Lower leg skin (tissue), 4 donors: ENCODE measurements at regions not wholly inside any gene's neighbourhood (a gene's known extent, or its start where the extent isn't known, plus 50 kb on each side); places are given as distances from the start of the nearest gene placed in this dataset.

Experiments used
- DNase-seq, 2 donors: peaks; one replicate each; pipeline ENCODE4 v3.0.0-alpha.2; 2019; ENCODE audit warnings: low spot score in 2 of 2
- H3K4me3 ChIP-seq: fragments of 200-600 bp; sonication (generic); 2 replicates; pipeline ENCODE4 v1.5.1; 2017; ENCODE audit warnings: mild to moderate bottlenecking, low read depth; ENCODE audit not compliant: poor library complexity, severe bottlenecking
- CTCF ChIP-seq, 3 donors: fragments of 450-650 bp; IDR thresholded peaks; one replicate each; pipeline ENCODE4 v1.5.1; 2016; ENCODE audit warnings: antibody characterized with exemption in 3 of 3, mild to moderate bottlenecking in 3 of 3, moderate library complexity in 2 of 3
- POLR2A ChIP-seq, 2 donors: fragments of 450-650 bp; IDR thresholded peaks; one replicate each; pipeline ENCODE4 v1.6.1; 2016 to 2017; ENCODE audit warnings: antibody characterized with exemption in 2 of 2, mild to moderate bottlenecking in 1 of 2, moderate library complexity in 1 of 2
- WGBS, 2 donors: methylation state at CpG; one replicate each; pipeline ENCODE4 v1.1.5; 2018; 5-methylcytosine and 5-hydroxymethylcytosine counted together
- intact Hi-C: fragments of 100-400 bp; cut with DNase I; formaldehyde crosslinking; loops from one replicate; pipeline ENCODE4 v1.15.0; 2023; ENCODE audit warnings: low total_unique reads

GRCh38 chr18:23391156-23391555 is 61.9 kb upstream of the RIOK3 start:
- H3K4me3 ChIP-seq, result no peak overlapping the region
- WGBS, 2 donors, result 88 to 89% methylated on average over 3 of the region's 3 CpGs
- intact Hi-C loops, result no loop called here
- TF ChIP-seq CTCF (IDR thresholded peaks at IDR 0.05), result no peak
- no peak for TF ChIP-seq POLR2A (IDR thresholded peaks at IDR 0.05)
- DNase-seq, result no peak

- no peak for DNase-seq
- TF ChIP-seq CTCF (IDR thresholded peaks at IDR 0.05) (no peak), POLR2A (IDR thresholded peaks at IDR 0.05) (no peak)
- H3K4me3 ChIP-seq, result no peak overlapping the region
- 68 to 72% methylated on average over 3 of the region's 3 CpGs for WGBS, 2 donors
- intact Hi-C loops, result no loop called here
These were observed 55.2 kb upstream of the RIOK3 start for GRCh38 chr18:23397907-23398306.

- 79 to 85% methylated on average over 4 of the region's 4 CpGs for WGBS, 2 donors
- intact Hi-C loops, result no loop called here
- no peak for TF ChIP-seq POLR2A (IDR thresholded peaks at IDR 0.05)
- H3K4me3 ChIP-seq, result no peak overlapping the region
- peak in 1 of 2 donors; percentile 79 for DNase-seq
These were observed 54.7 kb upstream of the RIOK3 start for GRCh38 chr18:23398401-23398800.

- no peak overlapping the region for H3K4me3 ChIP-seq
- peak in 1 of 2 donors; percentile 40 for DNase-seq
- TF ChIP-seq CTCF (IDR thresholded peaks at IDR 0.05), result no peak
- TF ChIP-seq POLR2A (IDR thresholded peaks at IDR 0.05), result no peak
- 80 to 87% methylated on average over 5 of the region's 5 CpGs for WGBS, 2 donors
- intact Hi-C loops, result no loop called here
These were observed 54.0 kb upstream of the RIOK3 start for GRCh38 chr18:23399067-23399466.

GRCh38 chr18:23400918-23401317 is 52.2 kb upstream of the RIOK3 start:
- TF ChIP-seq POLR2A (IDR thresholded peaks at IDR 0.05) (no peak), CTCF (IDR thresholded peaks at IDR 0.05) (no peak)
- H3K4me3 ChIP-seq, result no peak overlapping the region
- WGBS, 2 donors, result 95 to 99% methylated on average over 3 of the region's 3 CpGs
- no peak for DNase-seq
- intact Hi-C loops, result no loop called here

- TF ChIP-seq POLR2A (IDR thresholded peaks at IDR 0.05) (no peak), CTCF (IDR thresholded peaks at IDR 0.05) (no peak)
- H3K4me3 ChIP-seq, result no peak overlapping the region
- intact Hi-C loops, result no loop called here
- DNase-seq, result peak in 1 of 2 donors; percentile 64
- 82 to 87% methylated on average over 10 of the region's 10 CpGs for WGBS, 2 donors
These were observed 51.4 kb upstream of the RIOK3 start for GRCh38 chr18:23401400-23402347.
